HAP-1 (cell line): ENCODE measurements at regions not wholly inside any gene's neighbourhood (a gene's known extent, or its start where the extent isn't known, plus 50 kb on each side); places are given as distances from the start of the nearest gene placed in this dataset.

Experiments used
- DNase-seq, 2 experiments: peaks; one replicate each; pipeline ENCODE4 v3.0.0-alpha.2; 2016 to 2020; ENCODE audit warnings: low spot score in 2 of 2
- H3K27me3 ChIP-seq: fragments of 250-450 bp; sonication (Bioruptor Pico); 2 replicates; pipeline ENCODE4 v1.5.1; 2020; ENCODE audit warnings: low read depth, mild to moderate bottlenecking, moderate library complexity
- H3K36me3 ChIP-seq: fragments of 250-450 bp; sonication (Bioruptor Pico); replicated peaks from 2 replicates; pipeline ENCODE4 v1.5.1; 2020; ENCODE audit warnings: mild to moderate bottlenecking
- H3K4me1 ChIP-seq: fragments of 250-450 bp; sonication (Bioruptor Pico); 2 replicates; pipeline ENCODE4 v1.5.1; 2020; ENCODE audit warnings: mild to moderate bottlenecking
- H3K4me3 ChIP-seq: fragments of 250-450 bp; sonication (Bioruptor Pico); 2 replicates; pipeline ENCODE4 v1.5.1; 2020; ENCODE audit warnings: mild to moderate bottlenecking, moderate library complexity
- H3K9me3 ChIP-seq: fragments of 250-450 bp; sonication (Bioruptor Pico); 2 replicates; pipeline ENCODE4 v1.5.1; 2020; ENCODE audit warnings: mild to moderate bottlenecking, moderate library complexity
- in situ Hi-C: fragments of 300-500 bp; cut with MboI; formaldehyde crosslinking; loops from 3 replicates; pipeline ENCODE4 v1.14.3; 2020; ENCODE audit warnings: low sequenced_read_pairs, inconsistent platforms, mixed read lengths

DNA sequence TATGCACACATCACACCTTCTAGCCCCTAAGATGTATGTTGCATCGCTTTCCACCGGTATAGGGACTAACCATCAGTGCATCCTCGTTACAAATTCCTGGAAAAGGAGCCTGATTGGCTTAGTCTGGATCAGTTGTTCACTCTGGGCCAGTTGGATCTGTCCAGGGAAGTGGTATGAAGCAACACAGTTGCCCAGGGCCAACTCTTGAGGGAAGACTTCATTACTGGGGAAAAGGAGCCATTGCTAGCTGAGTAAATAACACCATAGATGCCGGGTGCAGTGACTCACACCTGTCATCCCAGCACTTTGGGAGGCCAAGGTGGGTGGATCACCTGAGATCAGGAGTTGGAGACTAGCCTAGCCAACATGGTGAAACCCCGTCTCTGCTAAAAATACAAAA, 275.2 kb upstream of the RBFOX1 start:
- H3K9me3 ChIP-seq: no peaks in the 10 kb centered on the region
- no peaks in the 10 kb centered on the region for H3K36me3 ChIP-seq
- no peaks in the 10 kb centered on the region for H3K27me3 ChIP-seq
- in situ Hi-C loops: loop anchor here (25.0 kb wide), 1 partner anchor 95 kb away; no protein-coding TSS in a partner anchor
- H3K4me3 ChIP-seq: no peak overlapping the region
- DNase-seq: no peak
- H3K4me1 ChIP-seq: no peaks in the 10 kb centered on the region

DNA sequence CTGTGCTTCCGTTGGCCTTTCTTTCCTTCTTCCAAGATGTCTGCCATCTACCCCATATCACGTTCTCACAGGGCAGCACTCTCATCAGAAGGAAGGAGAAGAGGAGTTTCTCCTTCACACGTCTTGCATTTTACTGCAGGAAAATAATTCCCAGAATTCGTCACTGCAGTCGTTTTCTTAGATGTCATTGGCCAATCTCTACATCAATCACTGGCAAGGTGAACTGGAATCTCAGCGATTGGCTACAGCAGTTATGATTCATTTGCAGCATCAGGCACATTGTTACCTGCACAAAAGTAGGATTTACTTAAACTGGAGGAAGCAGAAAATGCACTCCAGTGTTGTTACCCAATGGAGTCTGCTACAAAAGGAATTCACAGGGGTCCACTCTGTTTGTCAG, 277.2 kb upstream of the RBFOX1 start:
- Histone ChIP-seq H3K9me3 (no peaks in the 10 kb centered on the region), H3K4me3 (no peak overlapping the region), H3K36me3 (no peaks in the 10 kb centered on the region), H3K27me3 (no peaks in the 10 kb centered on the region), H3K4me1 (no peaks in the 10 kb centered on the region)
- no peak for DNase-seq
- in situ Hi-C loops: loop anchor here (25.0 kb wide), 1 partner anchor 93 kb away; no protein-coding TSS in a partner anchor

GRCh38 chr16:7051591-7052349, 280.9 kb upstream of the RBFOX1 start:
- Histone ChIP-seq H3K27me3 (no peaks in the 10 kb centered on the region), H3K36me3 (no peaks in the 10 kb centered on the region), H3K9me3 (no peaks in the 10 kb centered on the region), H3K4me1 (no peaks in the 10 kb centered on the region), H3K4me3 (no peak overlapping the region)
- DNase-seq: no peak
- in situ Hi-C loops: loop anchor here (25.0 kb wide), 1 partner anchor 89 kb away; no protein-coding TSS in a partner anchor

- DNase-seq: no peak
- H3K4me1 ChIP-seq: no peaks in the 10 kb centered on the region
- H3K36me3 ChIP-seq: no peaks in the 10 kb centered on the region
- H3K4me3 ChIP-seq: no peak overlapping the region
- no peaks in the 10 kb centered on the region for H3K9me3 ChIP-seq
- no peaks in the 10 kb centered on the region for H3K27me3 ChIP-seq
- in situ Hi-C loops: no loop called here
Measured at GRCh38 chr16:7044331-7044730, 288.3 kb upstream of the RBFOX1 start.

GRCh38 chr16:7038475-7038874, 294.2 kb upstream of the RBFOX1 start:
- Histone ChIP-seq H3K36me3 (no peaks in the 10 kb centered on the region), H3K27me3 (no peaks in the 10 kb centered on the region), H3K4me1 (no peaks in the 10 kb centered on the region), H3K9me3 (no peaks in the 10 kb centered on the region), H3K4me3 (no peak overlapping the region)
- in situ Hi-C loops: no loop called here
- DNase-seq: no peak

DNA sequence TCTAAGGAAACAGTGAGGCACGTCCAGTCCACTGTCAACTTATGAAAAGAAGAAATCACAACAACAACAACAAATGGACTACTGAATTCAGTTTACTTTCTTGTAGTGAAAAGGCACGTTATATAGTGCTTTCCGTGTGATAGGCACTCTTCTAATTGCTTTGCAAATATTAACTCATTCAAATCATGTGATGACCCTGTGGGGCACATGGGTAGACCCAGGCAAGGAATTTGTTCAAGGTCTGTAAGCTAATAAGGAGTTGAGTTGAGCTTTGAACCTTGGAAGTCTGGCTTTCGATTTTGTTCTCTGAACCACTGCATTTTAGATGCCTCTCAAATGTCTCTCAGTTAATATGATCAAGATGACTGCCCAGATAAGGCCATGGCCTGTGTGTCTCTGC, 295.1 kb upstream of the RBFOX1 start:
- H3K36me3 ChIP-seq: no peaks in the 10 kb centered on the region
- H3K9me3 ChIP-seq: no peaks in the 10 kb centered on the region
- H3K27me3 ChIP-seq: no peaks in the 10 kb centered on the region
- no peak overlapping the region for H3K4me3 ChIP-seq
- no peak for DNase-seq
- in situ Hi-C loops: no loop called here
- H3K4me1 ChIP-seq: no peaks in the 10 kb centered on the region

- in situ Hi-C loops: no loop called here
- Histone ChIP-seq H3K36me3 (no peaks in the 10 kb centered on the region), H3K27me3 (no peaks in the 10 kb centered on the region), H3K4me3 (no peak overlapping the region), H3K4me1 (no peaks in the 10 kb centered on the region), H3K9me3 (no peaks in the 10 kb centered on the region)
- no peak for DNase-seq
Measured at GRCh38 chr16:7031031-7031430, 301.6 kb upstream of the RBFOX1 start.

GRCh38 chr16:7027401-7027800, 305.2 kb upstream of the RBFOX1 start:
- Histone ChIP-seq H3K9me3 (no peaks in the 10 kb centered on the region), H3K4me1 (no peaks in the 10 kb centered on the region), H3K36me3 (no peaks in the 10 kb centered on the region), H3K27me3 (no peaks in the 10 kb centered on the region), H3K4me3 (no peak overlapping the region)
- in situ Hi-C loops: no loop called here
- DNase-seq: no peak

- in situ Hi-C loops: no loop called here
- Histone ChIP-seq H3K27me3 (no peaks in the 10 kb centered on the region), H3K36me3 (no peaks in the 10 kb centered on the region), H3K9me3 (no peaks in the 10 kb centered on the region), H3K4me3 (no peak overlapping the region), H3K4me1 (no peaks in the 10 kb centered on the region)
- no peak for DNase-seq
Measured at GRCh38 chr16:7026639-7027038, 306.0 kb upstream of the RBFOX1 start.

DNA sequence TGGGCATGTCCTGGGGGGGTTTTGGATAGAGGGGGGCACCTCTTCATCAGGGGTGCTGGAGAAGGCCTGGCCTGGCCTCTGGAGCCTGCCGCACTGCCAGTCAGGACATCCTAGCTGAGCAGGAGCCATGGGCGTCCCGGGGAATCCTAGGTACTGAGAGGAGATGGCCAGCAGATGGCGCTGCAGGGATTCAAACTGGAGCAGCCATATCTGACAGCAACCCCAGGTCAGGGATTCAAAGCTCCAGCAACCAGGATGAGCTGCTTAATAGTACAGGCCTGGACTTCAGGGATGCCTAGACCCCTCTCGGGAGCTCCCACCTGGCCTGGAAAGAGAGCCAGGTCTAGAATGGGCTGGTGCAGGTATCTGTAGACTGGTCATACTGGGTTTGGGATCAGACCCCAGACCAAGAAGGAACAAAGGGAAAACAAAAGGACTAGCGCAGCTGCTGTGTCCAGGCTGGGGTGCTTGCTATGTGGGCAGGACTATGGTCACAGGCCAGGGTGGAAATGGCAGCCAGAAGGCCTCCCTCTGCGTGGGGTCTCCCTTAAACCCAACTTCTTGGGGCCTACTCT, 306.9 kb upstream of the RBFOX1 start:
- peak in 1 of 2 experiments; percentile 60 for DNase-seq
- Histone ChIP-seq H3K4me3 (no peak overlapping the region), H3K4me1 (no peaks in the 10 kb centered on the region), H3K36me3 (no peaks in the 10 kb centered on the region), H3K27me3 (no peaks in the 10 kb centered on the region), H3K9me3 (no peaks in the 10 kb centered on the region)
- in situ Hi-C loops: no loop called here

DNA sequence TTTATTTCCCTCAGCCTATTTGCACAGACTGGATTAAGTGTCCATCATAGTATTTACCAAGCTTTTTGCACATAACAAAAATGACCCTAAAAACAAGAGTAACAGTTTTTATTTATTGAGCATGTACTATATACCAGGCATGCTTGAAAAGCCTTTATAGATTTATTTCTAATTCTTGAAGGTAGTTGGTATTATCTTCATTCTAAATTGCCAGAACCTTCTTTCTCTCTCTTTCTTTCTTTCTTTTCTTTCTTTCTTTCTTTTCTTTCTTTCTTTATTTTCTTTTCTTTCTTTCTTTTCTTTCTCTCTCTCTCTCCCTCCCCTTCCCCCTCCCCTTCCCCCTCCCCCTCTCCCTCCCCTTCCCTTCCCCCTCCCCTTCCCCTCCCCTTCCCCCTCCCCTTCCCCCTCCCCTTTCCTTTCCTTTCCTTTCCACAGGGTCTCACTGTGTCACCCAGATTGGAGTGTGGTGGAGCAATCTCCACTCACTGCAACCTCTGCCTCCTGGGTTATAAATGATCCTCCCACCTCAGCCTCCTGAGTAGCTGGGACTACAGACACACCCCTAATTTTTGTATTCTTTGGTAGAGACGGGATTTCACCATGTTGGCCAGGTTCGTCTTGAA, 310.9 kb upstream of the RBFOX1 start:
- H3K4me1 ChIP-seq: no peaks in the 10 kb centered on the region
- H3K4me3 ChIP-seq: no peak overlapping the region
- no peaks in the 10 kb centered on the region for H3K9me3 ChIP-seq
- H3K27me3 ChIP-seq: no peaks in the 10 kb centered on the region
- in situ Hi-C loops: no loop called here
- H3K36me3 ChIP-seq: no peaks in the 10 kb centered on the region
- DNase-seq: no peak

GRCh38 chr16:7017006-7017662, 315.5 kb upstream of the RBFOX1 start:
- no peaks in the 10 kb centered on the region for H3K9me3 ChIP-seq
- in situ Hi-C loops: no loop called here
- no peak overlapping the region for H3K4me3 ChIP-seq
- H3K36me3 ChIP-seq: no peaks in the 10 kb centered on the region
- no peaks in the 10 kb centered on the region for H3K27me3 ChIP-seq
- no peak for DNase-seq
- H3K4me1 ChIP-seq: no peaks in the 10 kb centered on the region

GRCh38 chr16:7014756-7015155, 317.9 kb upstream of the RBFOX1 start:
- Histone ChIP-seq H3K4me3 (no peak overlapping the region), H3K27me3 (no peaks in the 10 kb centered on the region), H3K9me3 (no peaks in the 10 kb centered on the region), H3K36me3 (no peaks in the 10 kb centered on the region), H3K4me1 (no peaks in the 10 kb centered on the region)
- DNase-seq: no peak
- in situ Hi-C loops: no loop called here

DNA sequence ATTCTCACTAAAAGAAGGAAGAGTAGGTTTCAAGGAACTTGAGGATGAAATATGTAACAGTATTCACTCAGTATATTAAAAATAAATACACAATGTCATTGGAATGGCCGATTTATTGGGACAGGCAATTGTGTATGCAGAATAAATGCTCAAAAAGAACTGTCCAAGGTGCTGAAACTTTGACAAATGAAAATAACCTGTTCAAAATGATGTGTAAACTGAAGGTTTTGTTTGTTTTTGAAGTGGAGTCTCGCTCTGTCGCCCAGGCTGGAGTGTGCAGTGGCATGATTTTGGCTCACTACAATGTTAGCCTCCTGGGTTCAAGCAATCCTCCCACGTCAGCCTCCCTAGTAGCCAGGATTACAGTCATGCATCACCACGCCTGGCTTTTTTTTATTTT, 318.7 kb upstream of the RBFOX1 start:
- no peaks in the 10 kb centered on the region for H3K36me3 ChIP-seq
- in situ Hi-C loops: no loop called here
- no peaks in the 10 kb centered on the region for H3K4me1 ChIP-seq
- no peaks in the 10 kb centered on the region; the same call in 1 of the 2 replicates for H3K9me3 ChIP-seq
- H3K4me3 ChIP-seq: no peak overlapping the region
- H3K27me3 ChIP-seq: no peaks in the 10 kb centered on the region
- DNase-seq: no peak
